Activated CD4-positive, CD25-positive, alpha-beta regulatory T cell treated with anti-CD3 and anti-CD28 coated beads, Interleukin-2, amount 50 U/mL, for 72 hours (primary cell): ENCODE measurements at regions not wholly inside any gene's neighbourhood (a gene's known extent, or its start where the extent isn't known, plus 50 kb on each side); places are given as distances from the start of the nearest gene placed in this dataset.

Experiments
- DNase-seq: peaks from one replicate; pipeline ENCODE4 v3.0.0; 2021

DNA sequence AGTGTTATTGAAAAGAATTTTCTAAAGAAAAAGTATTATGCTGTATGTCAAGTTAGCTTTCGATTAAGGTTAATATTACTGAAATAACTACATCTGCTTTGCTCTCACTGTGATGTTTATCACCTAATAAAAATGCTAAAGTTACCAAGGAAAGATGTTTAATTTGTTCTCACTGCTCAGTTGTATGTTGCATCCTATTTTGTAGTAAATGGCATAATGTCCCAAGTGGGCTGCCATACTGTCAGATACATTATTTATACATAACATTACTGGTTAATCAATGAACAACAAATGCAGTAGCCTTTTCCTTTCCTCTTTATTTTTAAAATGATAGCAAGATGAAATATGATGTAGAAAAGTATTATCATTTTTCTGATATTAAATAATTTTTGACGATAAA is 226.3 kb upstream of the DACH1 start:
- DNase-seq, result no peak

DNA sequence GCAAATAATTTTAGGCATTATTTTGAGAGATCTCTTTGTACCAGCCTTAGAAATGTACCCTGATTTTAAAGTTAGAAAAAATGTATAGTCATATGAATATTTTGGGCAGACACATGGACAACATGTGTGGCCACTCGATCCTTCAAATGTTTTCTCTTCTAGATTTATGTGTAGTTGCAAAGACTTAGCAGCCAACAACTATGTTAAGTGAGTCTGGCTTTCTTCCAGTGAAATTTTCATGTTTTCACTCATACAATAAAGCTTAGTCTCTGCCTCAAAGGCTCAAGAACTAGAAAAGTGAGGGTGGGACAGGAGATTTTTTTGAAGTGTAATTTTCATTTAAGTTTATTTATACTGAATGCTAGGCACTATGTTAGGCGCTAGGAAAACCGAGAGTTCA is 207.7 kb upstream of the DACH1 start:
- DNase-seq, result no peak

DNA sequence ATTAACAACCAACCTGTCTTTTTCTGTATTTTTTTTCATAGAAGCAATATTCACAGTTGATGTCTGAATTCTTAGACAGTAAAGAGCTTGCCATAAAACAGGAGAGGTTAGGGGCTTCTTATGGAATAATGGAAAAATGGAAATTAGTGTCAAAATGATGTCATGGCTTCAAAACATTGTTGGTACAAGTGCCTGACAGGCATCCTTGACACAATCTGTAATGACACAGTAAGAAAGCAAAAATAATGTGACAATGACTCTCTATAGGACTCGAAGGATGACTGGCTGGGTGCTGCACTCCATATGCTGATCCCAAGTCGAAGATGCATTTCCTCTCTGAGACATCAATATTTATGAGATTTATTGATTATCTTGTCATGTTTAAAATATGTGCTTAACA is 205.3 kb upstream of the DACH1 start:
- DNase-seq, result no peak

DNA sequence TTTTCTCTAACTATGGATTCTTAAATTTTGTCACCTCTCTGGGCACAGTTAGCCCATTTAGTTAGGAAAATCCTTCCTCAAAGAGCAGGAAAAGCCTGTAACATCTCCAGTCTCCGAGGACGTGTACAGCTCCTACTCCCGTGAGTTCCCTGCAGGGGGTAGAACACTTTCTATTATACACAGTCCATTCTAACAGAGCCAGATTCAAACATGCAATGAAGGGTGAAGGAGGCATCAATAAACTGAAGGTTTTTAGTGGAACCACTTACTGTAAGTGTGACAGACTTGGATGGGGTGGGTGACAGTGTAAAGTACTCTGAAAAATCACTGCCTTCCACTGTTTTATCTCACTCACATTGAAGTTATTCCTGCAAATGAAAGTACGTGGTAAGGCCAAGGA is 204.7 kb upstream of the DACH1 start:
- DNase-seq, result no peak

DNA sequence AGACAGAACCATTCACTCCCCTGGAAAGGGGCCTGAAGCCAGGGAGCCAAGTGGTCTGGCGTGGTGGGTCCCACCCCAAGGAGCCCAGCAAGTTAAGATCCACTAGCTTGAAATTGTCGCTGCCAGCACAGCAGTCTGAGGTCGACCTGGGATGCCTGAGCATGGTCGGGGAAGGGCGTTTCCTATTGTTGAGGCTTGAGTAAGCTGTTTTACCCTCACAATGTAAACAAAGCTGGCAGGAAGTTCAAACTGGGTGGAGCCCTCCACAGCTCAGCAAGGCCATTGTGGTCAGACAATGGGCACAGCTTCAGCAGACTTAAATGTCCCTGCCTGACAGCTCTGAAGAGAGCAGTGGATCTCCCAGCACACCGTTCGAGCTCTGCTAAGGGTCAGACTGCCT is 195.6 kb upstream of the DACH1 start:
- no peak for DNase-seq

DNA sequence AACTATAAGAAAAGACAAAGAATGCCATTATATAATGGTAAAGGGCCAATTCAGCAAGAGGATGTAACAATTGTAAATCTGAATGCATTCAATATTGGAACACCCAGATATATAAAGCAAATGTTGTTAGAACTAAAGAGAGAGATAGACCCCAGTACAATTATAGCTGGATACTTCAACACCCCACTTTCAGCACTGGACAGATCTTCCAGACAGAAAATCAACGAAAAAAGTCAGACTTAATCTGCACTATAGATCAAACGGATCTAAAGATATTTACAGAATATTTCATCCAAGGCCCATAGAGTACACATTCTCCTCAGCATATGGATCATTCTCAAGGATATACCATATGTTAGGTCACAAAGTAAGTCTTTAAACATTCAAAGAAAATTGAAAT is 194.6 kb upstream of the DACH1 start:
- DNase-seq, result no peak

DNA sequence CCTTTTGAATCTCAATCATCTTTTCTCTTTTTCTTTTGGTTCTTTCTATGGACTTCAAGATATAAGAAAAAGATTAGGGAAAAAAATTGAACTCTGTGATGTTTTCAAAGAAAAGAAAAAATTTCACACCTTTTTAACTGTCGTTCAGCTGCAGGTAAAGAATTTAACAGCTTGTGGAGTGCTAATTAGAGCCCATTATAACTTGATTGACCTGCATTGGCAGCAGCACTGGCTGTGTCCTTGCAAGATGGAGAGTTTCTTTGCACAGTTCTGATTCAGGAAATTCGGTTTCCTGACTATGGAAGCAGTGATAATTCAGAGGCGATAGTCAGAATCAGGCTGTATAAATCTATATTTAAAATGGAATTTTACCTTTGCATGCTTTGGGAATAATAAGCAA is 183.2 kb upstream of the DACH1 start:
- DNase-seq, result no peak

DNA sequence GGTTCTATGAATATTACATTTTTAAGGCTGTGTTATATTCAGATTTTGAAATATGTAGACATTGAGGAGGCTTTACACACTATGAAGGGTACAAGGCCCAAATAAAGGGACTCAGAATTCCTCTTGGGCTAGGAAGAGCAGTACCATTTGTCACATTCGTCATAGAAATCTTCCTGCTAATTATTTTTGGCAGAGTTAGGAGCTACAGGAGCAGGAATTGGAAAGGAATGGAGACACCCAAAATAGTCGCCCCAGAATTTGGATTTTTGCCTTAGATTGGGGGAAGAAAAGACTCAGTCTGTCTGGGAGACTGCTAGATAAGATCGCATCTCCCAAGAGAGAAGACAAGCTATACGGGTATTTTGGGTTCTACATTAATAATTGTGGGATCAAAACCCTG is 176.4 kb upstream of the DACH1 start:
- no peak for DNase-seq

DNA sequence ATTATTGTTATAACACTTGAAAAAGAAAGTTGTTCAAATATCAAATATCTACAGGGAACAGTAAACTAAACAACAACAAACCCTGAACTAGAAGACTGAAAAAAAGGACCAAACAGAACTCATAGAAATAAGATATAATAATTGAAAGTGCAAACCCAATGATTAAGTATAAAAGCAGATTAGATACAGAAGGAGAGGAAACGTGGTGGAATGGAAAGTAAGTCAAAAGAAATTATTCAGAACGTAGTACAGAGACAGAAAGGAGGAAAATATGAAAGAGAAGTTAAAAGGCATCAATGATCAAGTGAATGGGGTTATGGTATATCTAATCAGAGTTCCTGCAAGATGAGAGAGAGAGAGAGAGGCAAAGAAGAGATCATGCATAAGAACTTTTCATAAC is 174.2 kb upstream of the DACH1 start:
- DNase-seq, result no peak

DNA sequence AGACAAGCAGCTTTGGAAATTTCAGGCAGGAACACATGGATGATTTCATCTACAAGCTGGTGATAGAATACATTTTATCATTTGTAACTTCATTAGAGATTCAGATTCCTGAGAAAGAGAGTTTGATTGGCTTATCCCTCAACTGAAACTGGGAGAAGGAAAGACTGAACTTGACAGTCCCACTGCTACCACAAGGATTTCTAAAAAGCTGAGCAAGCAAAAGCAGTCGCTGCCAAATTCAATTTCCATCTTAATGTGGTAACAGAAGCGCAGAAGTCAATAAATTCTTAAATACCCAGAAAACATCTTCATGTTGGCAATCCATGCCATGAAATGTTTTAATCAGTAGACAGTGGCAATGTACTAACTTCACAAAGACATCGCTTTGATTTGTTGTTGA is 172.1 kb upstream of the DACH1 start:
- DNase-seq, result no peak

DNA sequence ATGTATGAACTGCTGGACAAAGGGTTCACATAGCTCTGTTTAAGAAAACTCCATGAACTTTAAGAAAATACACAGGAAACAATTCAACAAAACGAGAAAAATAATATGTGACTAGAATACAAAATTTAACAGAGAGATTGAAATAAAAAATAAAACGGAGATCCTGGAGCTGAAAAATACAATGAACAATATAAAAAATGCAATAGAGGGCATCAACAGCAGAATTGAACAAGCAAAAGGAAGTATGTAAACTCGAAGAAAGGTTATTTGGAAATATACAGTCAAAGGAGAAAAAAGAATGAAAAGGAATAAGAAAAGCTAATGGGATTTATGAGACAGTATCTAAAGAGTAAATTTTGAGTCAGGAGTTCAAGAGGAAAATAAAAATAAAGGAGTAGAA is 163.0 kb upstream of the DACH1 start:
- DNase-seq, result no peak

DNA sequence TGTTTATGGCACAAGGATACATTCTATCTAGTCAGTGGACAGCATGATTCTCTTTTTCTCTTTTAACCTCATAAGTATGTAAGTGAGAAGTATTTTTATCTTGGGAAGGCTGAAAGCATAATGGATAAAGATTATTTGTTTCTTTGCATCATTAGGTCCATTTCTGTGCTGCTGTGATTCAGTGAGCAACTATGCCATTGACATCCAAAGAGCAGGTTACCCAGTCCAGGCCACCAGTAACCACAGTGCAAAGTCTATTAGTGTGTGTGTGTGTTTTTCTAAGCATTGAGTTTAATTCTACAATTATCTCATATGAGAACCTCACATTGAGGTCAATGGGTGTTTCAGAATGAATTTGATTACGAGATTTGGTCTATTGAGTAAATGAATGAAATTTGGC is 158.8 kb upstream of the DACH1 start:
- DNase-seq, result no peak

DNA sequence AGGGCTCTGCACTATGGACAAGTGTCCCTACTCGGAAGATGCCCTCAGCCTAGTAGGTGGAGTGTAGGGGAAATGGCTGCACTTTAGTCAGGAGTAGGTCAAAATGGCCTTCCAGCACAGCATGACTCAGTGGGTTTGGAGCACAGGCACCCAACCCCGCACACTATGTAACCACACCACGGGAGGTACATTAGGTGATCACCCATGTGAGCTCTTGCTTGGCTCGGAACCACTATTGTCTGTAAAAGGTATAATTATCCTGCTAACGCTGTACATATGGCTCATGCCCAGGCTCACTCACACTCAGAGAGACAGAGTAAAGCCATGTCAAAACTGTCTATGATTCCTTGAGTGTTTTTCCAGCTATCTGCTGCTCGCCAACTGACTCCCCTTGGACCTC is 156.9 kb upstream of the DACH1 start:
- no peak for DNase-seq

DNA sequence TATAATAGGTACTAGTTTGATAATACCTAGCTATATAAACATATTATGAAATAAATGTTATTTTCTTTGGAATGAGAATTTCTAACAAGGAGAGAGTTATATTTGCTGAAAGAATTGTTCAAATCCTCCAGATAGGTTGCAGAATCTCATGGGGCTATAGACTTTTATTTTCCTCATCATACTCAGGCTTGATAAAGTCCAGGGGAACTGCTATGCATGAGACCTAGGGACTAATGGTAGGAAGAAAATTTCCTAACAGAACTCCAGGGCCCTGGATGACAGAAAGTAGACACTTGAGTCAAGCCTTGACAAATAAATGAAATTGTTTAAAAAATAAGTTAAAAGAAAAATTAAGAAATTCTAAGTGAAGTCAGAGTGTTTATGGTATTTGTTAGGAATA is 138.5 kb upstream of the DACH1 start:
- DNase-seq, result no peak

DNA sequence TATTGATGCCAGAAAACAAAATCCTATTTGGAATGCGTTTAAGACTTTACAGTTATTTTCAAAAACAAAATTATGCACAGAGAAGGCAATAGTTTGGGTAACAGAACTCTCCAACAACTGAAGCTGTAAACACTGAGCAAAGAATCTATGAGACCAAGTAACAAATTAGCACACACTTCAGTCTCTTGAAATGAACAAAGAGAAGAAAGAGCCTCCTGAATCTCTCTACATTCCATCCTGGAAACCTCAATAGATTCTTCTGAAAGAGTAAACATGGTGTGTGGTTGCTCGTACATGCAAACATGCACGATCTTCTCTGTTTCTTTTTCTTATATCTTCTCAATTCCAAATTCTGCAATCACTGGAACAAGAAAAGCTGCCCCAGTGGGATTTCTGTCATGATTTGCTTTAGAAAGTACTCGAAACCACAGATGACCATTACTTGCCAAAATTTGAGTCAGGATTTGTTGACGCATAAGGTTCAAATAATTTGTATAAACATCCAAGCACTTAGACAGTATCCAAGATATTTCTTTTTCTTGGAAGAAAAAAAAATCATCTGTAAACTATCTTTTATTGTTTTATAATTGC is 137.9 kb upstream of the DACH1 start:
- DNase-seq, result no peak

DNA sequence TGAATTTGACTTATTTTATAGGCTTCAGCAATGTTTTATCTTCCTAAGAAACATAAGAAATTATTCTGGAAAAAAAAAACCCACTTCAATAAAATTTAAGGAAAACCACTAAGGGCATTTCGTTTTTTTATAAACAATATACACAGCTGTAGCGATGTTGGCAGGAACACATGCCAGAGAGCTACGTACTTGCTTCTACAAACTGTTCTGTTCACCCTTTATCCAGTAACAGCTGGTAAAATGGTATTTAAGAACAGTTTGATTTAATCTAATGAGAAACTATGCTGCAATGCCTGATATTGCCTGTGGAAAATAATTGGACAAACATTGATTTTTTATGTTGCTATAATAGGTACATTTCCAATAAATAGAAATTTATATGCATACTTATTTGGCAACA is 137.2 kb upstream of the DACH1 start:
- no peak for DNase-seq

DNA sequence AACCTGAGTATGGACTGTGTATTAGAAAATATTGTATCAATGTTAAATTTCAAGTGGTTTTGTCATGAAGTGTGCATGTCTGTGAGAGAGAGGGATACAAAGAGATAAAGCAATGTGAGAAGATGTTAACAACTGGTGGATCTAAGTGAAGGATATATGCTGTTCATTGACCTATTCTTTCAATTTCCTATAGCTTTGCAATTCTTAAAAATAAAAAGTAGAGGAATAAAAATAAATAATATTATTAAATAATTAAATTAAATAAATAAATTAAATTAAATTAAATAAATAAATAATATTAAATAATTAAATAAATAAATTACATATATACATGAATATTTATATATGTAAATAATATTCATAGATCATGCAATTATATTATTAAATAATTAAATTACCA is 131.2 kb upstream of the DACH1 start:
- DNase-seq, result no peak

DNA sequence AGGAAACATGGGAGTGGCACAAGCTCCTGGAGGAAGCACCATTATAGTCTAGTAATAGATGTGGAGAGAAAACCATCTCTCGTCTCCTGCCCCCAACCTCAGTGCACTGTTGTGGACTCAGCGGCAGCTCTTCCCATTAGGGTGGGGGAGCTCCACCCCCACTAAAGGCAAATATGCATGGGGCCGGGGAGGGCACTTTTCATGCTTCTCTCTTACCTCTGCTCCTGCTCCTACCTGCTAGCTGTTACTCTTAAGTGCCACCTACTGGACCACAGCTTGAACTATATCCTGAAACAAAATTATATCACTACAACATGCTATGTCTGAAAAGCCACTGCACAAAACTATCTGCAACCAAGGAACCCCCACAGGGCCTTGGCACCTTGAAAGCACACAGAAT is 112.6 kb upstream of the DACH1 start:
- DNase-seq, result no peak

DNA sequence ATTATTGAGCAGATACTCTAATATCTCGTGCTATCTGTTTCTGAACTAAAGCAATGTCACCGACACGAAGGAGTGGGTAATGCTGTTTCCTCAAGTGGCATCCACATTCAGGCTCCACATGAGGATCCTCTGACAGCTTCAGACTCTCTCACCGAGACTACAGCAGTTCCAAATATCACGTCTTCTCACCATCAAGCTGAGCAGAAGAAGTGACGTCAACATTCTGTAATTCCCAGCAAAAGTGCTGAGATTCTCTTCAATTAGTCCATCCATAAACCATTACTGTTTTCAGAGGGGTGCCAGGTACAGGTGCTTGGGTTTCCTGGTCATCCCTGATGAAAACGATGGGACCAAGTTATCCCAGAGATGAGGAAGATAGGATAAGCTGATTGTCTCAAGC is 110.0 kb upstream of the DACH1 start:
- no peak for DNase-seq

DNA sequence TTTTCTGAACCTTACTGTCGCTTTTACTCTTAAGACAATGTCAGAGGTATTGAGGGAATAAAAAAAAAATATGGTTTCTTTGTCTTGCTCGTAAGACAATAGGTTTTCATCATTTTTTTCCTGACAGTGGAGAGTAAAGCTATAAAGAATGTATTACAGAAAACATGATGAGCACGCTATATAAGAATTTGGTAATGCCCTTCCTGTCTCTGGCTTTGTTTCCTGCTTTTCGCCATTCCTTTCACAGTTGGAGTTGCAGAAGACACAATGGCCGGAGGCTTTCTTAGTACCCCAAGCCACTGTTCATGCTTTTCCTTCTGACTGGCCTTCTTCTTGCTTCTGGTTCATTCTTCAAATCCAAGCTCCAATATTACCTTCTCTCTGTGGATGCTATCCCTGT is 101.0 kb upstream of the DACH1 start:
- DNase-seq, result no peak

DNA sequence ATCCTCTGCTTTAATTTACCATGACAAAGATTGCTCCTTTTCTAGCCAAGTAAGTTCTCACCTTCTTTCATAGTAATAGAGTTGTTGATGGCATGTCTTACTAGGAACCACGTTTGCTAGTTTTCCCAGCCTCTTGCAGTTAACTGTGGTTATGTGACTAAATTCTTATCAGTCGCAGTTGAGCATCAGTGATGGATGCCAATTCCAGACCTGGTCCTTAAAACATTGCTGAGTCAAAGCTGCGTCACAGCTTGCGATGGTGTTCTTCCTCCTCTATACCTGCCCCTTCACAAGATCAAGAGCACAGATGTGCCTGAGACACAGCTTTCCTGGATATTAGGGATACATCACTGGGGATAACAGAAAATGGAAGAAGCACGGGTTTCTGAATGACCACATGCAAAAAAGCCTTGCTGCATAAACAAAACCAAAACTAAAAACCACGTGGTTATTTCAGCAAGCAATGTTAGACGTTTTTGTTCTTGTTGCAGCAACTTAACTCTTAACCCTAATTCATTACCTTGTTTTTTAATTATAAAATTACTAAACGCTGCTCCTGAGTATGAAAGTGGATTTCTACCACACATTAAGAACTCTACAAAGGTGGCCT is 97.6 kb upstream of the DACH1 start:
- DNase-seq, result no peak

DNA sequence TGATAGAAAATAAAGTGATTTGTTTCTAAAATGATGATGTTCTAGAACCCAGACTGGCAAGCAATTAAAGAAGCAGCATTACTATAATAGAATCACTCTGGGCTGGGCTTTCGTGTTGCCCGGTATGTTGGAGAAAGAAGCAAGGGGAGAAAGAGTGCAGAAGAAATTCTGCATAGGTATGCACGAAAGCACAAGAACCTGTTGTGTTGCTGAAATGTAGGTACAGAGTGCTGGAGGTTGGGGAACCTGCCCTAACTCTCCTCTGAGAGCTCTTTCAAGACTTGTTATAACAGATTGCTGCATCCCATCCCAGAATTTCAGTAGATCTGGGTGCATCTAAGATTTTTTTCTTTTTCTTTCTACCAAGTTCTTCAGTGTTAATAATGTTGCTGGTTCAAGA is 95.7 kb upstream of the DACH1 start:
- no peak for DNase-seq

DNA sequence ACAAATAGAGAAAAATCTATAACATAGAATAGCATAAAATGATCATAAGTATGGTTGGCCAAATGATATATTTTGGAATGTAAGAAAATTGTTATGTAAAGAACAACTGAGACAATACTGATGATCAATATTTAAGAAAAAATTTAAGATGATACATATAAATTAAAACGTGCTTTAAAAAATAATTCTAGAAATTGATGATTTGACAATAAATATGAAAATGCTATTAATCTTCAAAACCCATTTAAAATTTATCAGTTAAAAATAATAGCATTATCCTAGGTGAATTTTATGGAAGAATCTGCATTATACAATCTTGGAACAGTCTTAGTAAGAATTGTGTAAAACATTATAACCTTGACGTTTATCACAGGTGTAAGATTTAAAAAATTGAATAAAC is 95.1 kb upstream of the DACH1 start:
- no peak for DNase-seq

DNA sequence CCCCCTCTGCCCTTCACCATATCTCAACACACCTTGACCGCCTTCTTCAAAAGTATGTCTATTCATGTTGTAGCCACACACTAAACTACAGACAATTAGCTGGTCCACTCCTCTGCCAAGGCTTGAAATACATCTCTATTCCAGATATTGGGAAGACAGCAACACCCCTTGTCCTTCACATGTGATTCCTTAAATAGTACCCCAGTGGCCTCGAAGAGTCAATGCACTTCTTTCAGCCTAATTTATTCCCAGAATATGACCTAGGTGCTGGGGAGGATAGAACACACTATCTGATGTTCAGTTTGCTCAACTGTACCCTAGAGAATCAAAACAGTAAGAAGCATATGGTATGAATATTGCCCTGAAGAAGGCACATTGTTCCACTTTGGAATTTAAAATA is 82.4 kb upstream of the DACH1 start:
- DNase-seq, result no peak

DNA sequence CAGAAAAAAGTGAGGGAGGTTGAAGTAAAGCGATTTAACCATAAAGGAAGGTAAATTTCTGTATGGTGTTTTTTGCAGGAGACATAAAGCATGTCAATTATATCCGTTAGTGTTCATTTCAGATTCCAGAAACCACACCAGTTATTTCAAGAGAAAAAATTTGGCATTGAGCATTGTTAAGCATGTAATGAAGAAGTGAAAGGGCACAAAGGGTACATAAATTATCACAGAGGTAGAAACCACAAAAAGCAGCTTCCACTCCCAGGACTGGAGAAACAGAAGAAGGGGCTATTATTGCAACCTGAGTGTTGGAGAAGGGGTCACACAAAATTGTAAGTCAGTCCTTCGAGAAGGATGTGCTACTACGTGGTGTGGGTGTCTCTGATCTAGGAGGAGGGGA is 72.2 kb upstream of the DACH1 start:
- DNase-seq, result no peak
